Choroid plexus epithelial cell (primary cell): ENCODE measurements at regions not wholly inside any gene's neighbourhood (a gene's known extent, or its start where the extent isn't known, plus 50 kb on each side); places are given as distances from the start of the nearest gene placed in this dataset.
"Not testable (repeated sequence)": the region's sequence is repeated elsewhere in the genome, so short reads cannot be mapped to it uniquely, and the experiment has no call there.

ENCODE experiments used
- DNase-seq: peaks from one replicate; pipeline ENCODE4 v3.0.0-alpha.2; 2010; ENCODE audit warnings: low read depth
- H3K4me3 ChIP-seq: 2 replicates; pipeline ENCODE4 v1.5.1; 2011; ENCODE audit warnings: low read depth, mild to moderate bottlenecking, control low read depth, low read length, moderate library complexity
- TF ChIP-seq, protein P1 (sequence below): conservative IDR thresholded peaks from 2 replicates; pipeline ENCODE4 v1.5.1; 2011; ENCODE audit warnings: low read depth, mild to moderate bottlenecking, control low read depth, inconsistent platforms, low read length, moderate library complexity

DNA sequence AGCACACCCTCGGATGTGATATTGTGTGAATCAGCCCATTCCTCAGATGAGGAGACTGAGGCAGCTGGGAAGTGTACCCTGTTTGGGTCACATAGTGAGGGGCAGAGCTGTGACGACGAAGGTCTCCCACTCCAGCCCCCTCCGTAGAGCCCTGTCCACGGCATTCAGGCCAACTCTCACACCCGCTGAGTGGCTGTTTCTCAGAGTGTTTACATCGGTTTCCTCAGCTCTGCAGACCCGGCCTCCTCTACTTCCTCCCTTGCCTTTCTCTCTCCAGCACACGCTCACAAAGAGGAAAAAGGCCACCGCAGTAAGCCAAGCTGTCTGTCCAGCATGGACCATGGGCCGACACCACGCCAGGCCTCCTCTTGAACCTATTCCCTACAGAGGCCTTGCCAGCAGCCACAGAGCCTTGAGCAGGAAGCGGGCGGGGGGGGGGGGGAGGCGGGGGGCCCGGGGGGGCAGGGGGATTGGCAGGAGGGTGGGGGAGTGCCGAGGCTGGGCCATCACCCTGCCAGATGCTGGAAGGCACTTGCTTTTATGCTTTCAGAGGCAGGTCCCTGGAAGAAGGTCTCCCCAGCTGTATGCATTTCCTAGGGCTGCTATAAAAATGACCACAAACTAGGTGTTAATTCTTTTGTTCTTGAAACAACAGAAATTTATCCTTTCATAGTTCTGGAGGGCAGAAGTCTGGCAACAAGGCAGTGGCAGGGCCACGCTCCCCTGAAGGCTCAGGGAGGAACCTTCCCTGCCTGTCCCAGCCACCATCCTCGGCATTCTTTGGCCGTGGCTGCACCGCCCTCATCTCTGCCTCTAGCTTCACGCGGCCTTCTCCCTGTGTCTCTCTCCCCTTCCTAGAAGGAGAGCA, 178.4 kb downstream of the PSMG1 start:
- TF ChIP-seq, protein P1, sequence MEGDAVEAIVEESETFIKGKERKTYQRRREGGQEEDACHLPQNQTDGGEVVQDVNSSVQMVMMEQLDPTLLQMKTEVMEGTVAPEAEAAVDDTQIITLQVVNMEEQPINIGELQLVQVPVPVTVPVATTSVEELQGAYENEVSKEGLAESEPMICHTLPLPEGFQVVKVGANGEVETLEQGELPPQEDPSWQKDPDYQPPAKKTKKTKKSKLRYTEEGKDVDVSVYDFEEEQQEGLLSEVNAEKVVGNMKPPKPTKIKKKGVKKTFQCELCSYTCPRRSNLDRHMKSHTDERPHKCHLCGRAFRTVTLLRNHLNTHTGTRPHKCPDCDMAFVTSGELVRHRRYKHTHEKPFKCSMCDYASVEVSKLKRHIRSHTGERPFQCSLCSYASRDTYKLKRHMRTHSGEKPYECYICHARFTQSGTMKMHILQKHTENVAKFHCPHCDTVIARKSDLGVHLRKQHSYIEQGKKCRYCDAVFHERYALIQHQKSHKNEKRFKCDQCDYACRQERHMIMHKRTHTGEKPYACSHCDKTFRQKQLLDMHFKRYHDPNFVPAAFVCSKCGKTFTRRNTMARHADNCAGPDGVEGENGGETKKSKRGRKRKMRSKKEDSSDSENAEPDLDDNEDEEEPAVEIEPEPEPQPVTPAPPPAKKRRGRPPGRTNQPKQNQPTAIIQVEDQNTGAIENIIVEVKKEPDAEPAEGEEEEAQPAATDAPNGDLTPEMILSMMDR, result no peak
- no peak overlapping the region for H3K4me3 ChIP-seq
- DNase-seq, result peak; percentile 42

DNA sequence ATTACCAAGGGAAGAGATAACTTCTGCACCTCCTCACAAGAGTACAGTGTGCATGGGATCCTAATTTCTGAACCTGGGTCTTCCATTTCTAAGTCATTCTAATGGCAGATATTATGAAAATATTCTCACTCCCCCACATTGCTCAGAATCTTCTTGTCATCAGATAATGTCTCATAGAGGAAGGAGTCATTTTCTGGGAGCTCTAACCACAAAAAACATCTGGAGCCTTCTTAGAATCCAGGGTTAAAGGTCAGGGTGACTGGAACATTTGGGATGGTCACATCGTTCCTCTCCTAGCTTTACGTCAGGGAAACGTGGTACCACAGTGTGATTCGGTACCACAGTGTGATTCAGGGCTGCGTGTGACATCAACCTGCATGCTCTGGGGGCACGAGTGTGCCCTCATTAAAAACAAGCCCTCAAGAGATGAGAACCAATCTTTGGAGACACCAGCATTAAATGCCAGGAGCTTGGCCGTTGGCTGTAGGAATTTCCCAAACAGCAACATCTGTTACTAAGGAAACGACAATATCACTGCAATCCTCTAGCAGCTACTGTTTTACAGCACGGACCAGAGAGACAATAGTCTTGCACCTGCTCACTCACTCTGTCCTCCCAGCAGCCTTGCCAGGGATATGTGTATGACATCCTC, 179.1 kb downstream of the PSMG1 start:
- DNase-seq, result peak; percentile 50
- no peak overlapping the region for H3K4me3 ChIP-seq
- TF ChIP-seq, protein P1, result no peak

DNA sequence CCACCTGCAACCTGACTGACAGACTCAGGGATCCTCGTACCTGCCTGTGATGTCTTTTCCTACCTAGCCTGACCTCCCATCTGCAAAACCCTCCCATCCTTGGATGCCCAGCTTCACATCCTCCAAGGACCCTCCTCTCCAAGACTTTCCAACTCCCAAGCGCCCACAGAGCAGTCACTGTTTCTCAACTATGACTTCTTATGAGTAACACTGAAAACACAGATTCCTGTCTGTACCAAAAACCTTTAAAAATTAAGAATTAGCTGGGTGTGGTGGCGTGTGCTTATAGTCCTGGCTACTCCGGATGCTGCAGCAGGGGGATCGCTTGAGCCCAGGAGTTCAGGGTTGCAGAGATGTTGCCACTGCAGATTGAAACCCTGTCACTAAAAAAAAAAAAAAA, 181.9 kb downstream of the PSMG1 start:
- no peak for DNase-seq
- no peak overlapping the region for H3K4me3 ChIP-seq
- TF ChIP-seq, protein P1, result no peak

DNA sequence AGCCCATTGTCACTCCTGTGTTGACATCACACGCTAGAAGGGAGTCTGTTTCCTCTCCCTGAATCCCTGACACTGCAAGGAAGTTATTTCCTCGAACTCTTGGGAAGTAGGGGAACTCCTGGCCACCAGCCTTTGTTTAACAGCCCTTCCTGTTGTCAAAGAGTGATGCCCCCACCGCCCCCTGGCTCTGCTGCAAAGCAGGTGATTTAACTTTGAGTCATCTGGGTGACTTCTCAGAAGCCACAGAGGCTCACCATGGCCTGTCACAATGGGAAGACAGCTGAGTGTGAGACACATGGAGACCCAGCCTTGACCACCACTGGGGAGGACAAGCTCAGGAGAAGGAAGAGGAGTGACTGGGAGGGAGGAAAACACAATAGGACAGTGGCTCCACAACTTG, 182.8 kb downstream of the PSMG1 start:
- DNase-seq, result no peak
- TF ChIP-seq, protein P1, result no peak
- H3K4me3 ChIP-seq, result no peak overlapping the region

DNA sequence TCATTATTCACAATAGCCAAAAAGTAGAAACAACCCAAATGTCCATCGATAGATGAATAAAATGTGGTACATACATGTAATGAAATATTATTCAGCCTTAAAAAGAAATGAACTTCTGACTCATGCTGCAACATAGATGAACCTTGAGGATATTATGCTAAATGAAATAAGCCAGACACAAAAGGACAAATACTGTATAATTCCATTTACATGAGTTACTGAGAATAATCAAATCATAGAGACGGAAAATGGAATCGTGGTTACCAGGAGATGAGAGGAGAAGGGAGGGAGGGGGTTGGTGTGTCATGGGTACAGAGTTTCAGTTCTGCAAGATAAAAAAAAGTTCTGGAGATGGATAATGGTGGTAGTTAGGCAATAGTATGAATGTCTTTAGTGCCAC, 184.1 kb downstream of the PSMG1 start:
- no peak overlapping the region for H3K4me3 ChIP-seq
- no peak for DNase-seq
- TF ChIP-seq, protein P1, result no peak

DNA sequence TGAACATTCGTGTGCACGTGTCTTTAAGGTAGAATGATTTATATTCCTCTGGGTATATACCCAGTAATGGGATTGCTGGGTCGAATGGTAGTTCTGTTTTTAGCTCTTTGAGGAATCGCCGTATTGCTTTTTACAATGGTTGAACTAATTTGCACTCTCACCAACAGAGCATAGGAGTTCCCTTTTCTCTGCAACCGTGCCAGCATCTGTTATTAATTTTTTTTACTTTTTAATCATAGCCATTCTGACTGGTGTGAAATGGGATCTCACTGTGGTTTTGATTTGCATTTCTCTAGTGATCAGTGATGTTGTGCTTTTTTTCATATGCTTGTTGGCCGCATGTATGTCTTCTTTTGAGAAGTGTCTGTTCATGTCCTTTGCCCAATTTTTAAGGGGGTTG, 185.0 kb downstream of the PSMG1 start:
- not testable (repeated sequence) for H3K4me3 ChIP-seq, DNase-seq

DNA sequence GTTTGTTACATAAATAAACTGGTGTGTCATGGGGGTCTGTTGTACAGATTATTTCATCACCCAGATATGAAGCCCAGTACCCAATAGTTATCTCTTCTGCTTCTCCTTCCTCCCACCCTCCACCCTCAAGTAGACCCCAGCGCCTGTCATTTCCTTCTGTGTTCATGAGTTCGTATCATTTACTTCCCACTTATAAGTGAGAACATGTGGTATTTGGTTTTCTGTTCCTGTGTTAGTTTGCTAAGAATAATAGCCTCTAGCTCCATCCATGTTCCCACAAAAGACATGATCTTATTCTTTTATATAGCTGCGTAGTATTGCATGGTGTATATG, 185.4 kb downstream of the PSMG1 start:
- H3K4me3 ChIP-seq, DNase-seq: not testable (repeated sequence)
